Upper lobe of left lung (tissue), 4 donors: ENCODE measurements at regions not wholly inside any gene's neighbourhood (a gene's known extent, or its start where the extent isn't known, plus 50 kb on each side); places are given as distances from the start of the nearest gene placed in this dataset.

Experiments
- CTCF ChIP-seq, 6 experiments: fragments of 450-650 bp in 4 of 6; fragments of 200-600 bp in 2 of 6; sonication (generic) in 2 of 6; IDR thresholded peaks; one replicate each; pipeline ENCODE4 v1.5.1; 2016 to 2019; ENCODE audit warnings: antibody characterized with exemption in 6 of 6
- EP300 ChIP-seq, 4 donors: sonication (generic); formaldehyde crosslinking; IDR thresholded peaks; one replicate each; pipeline ENCODE4 v1.5.1; 2017; ENCODE audit warnings: antibody characterized with exemption in 4 of 4, control low read depth in 2 of 4
- POLR2A ChIP-seq, 4 donors: fragments of 450-650 bp; IDR thresholded peaks; one replicate each; pipeline ENCODE4 v1.5.1; 2016 to 2017; ENCODE audit warnings: antibody characterized with exemption in 4 of 4, mild to moderate bottlenecking in 2 of 4
- POLR2AphosphoS5 ChIP-seq, 2 donors: sonication (generic); formaldehyde crosslinking; IDR thresholded peaks; one replicate each; pipeline ENCODE4 v1.5.1; 2017; ENCODE audit warnings: antibody characterized with exemption in 2 of 2

DNA sequence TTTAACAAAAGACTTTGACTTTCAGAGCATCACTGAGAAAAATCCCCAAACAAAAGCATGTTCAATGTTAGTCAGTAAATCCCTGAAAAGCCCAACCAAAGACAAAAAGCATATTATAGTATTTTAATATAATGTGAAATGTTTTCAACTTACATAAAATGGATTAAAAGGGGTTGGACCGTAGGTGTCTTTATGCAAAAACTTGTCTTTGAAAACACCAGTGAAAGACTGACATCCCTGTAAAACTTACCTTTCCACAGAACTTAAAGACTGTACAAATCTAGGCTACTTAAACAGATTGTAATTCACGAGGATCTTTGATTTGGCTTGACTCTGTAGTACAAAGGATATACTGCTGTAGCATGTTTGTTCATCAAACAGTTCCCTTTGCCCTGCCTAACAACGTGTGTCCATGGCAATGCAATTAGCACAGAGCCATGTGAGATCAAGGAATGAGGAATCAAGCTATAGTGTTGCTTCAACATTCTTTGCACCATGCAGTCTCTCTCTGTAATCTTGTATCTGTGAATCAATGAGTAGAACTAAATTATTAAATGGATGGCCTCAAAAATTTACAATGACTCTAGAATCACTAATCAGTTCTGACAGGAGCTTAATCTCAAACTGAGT lies 138.5 kb upstream of the SYT1 start:
- TF ChIP-seq POLR2A (IDR thresholded peaks at IDR 0.05) (no peak), CTCF (IDR thresholded peaks at IDR 0.05) (no peak), EP300 (IDR thresholded peaks at IDR 0.05) (no peak), POLR2AphosphoS5 (IDR thresholded peaks at IDR 0.05) (no peak)
